Stimulated activated CD4-positive, alpha-beta T cell treated with anti-CD3 and anti-CD28 coated beads, Interleukin-2, amount 100 ng/mL, for 48 hours (primary cell): ENCODE measurements at regions not wholly inside any gene's neighbourhood (a gene's known extent, or its start where the extent isn't known, plus 50 kb on each side); places are given as distances from the start of the nearest gene placed in this dataset.
"Not testable (repeated sequence)": the region's sequence is repeated elsewhere in the genome, so short reads cannot be mapped to it uniquely, and the experiment has no call there.

ENCODE experiments used
- DNase-seq, 2 donors: peaks; one replicate each; pipeline ENCODE4 v3.0.0-alpha.2; 2020

DNA sequence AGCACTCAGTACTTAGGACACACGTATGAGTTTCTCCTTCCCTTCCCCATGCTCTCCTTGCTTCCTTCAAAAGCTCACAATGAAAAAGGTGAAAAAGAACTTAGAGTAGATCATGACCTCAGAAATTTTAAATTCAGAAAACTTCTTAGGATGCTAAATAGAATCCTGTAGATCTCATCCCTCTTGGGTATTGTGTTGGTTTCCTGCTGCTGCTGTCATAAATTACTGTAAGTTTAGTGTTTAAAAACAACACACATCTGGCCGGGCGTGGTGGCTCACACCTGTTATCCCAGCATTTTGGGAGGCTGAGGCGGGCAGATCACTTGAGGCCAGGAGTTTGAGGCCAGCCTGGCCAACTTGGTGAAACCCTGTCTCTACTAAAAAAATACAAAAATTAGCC lies 106.9 kb downstream of the SOCS6 start:
- not testable (repeated sequence) for DNase-seq

DNA sequence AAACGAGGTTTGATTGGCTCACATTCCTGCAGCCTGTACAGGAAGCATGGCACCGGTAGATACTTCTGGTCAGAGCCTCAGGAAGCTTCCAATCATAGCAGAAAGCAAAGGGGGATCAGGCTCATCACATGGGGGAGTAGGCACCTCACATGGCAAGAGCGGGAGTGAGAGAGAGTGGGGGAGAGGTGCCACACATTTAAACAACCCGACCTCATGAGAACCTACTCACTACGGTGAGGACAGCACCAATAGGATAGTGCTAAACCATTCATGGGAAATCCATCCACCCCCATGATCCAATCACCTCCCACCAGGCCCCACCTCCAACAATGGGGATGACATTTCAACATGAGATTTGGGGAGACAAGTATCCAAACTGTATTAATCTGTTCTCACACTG lies 105.8 kb downstream of the SOCS6 start:
- DNase-seq: no peak

DNA sequence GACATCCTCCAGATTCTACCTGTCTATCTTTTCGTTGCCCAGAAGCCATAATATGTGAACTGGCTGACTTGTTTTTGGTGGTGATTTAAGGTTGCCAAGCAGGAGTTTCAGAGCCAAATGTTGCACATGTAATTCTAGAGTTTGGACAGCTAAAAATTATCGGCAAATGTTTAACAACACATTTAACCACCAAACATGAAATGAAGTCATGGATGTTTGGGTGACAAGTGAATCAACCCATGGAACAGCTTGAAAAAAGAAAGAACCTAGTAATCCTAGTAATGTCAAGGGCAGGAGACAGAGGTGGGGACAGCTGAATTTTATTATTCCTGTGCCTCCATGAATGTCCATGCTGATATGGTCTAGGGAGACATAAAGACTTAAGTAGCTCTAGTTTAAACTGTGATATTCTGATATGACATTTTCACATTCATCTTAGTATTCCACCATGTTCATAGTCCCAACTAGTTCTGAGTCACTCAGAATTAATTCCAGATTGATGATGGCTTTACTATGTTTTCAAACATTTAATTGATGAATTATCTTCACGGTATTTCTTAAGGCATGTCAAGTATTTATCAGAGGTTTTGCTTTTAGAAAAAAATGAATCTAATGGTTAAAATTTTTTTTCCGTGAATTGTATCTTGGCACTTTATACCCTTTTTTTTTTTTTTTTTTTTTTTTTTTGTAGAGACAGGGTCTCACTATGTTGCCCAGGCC lies 101.7 kb downstream of the SOCS6 start:
- DNase-seq: no peak

DNA sequence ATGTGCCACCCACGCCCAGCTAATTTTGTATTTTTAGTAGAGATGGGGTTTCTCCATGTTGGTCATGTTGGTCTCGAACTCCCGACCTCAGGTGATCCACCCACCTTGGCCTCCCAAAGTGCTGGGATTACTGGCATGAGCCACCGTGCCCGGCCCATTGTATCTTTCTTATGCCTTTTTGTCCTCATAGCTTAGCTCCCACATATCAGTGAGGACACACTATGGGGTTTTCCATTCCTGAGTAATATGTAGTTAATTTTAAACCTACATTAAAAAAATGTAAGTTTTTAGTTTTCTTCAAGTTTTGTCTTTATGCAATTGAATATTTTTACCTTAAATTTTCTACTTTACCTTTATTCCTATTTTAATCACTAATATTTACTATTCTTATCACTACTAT lies 100.2 kb downstream of the SOCS6 start:
- DNase-seq: not testable (repeated sequence)

DNA sequence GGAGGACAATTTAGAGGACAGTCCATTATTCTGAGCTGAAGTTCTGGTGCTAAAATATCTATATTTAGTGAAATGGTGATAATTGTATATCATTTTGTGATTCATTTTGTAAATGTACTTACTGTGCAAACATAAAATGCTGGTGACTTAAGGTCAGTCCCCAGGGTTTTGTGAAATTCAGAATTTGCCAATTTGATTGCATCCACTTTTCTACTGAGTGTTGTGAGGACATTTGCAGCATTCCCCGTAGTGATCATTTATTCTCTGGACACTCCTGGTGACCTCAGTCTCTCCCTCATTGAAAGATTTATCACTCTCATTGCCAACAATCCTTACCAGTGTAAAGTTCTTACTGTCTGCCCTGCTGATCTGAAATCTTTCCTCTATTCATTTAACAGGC lies 98.2 kb downstream of the SOCS6 start:
- DNase-seq: no peak

DNA sequence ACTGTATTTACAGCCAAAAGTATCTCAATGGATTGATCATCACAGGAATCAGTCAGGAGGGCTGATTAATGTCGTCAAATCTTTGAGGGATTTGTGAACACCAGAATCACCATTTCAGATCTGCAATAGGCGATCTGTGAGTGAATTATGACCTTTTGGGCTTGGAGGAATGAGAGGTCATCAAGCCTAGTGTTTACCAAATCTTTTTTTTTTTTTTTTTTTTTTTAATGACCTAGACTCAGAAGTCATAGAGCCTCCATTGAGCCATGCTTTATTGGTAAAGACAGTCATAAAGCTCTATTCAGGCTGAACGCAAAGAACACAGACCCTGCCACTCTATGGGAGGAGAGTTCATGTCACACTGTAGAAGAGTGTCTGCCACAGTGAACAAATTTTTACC lies 97.7 kb downstream of the SOCS6 start:
- no peak for DNase-seq

DNA sequence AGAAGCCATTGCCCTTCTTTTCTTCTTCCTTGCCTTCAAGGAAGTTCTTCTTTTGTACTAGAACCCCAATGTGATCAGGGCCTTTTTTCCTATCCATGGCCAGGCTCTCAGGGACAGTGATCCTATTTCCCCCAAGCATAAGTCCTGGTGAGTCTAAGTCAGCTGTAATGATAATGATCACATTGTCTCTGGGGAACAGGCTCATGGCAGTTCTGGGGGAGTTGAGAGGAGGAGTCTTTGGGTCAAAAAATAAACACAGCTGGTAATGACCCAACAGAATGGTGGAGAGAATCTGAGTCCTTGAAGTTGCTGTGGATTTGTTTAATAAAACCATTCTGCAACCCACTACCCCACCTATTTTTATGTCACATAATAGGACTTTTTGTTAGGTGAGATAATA lies 96.6 kb downstream of the SOCS6 start:
- no peak for DNase-seq

DNA sequence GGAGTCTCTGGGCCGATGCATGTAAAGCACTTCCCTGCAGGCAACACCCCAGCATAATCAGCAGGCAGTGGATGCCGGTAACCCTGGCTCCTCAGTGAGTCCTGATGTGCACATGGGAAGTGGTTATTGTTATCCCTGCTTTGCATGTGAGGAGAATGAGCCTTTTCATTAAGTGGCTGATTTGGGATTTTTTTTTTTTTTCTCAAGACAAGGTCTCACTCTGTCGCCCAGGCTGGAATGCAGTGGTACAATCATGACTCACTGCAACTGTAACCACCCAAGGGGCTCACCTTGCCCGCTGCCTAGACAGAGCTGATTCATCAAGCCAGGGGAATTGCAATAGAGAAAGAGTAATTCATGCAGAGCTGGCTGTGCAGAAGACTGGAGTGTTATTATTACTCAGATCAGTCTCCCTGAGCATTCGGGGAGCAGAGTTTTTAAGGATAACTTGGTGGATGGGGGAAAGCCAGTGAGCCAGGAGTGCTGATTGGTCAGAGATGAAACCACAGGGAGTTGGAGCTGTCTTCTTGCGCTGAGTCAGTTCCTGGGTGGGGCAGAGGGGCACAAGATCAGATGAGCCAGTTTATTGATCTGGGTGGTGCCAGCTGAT lies 95.4 kb downstream of the SOCS6 start:
- no peak for DNase-seq

DNA sequence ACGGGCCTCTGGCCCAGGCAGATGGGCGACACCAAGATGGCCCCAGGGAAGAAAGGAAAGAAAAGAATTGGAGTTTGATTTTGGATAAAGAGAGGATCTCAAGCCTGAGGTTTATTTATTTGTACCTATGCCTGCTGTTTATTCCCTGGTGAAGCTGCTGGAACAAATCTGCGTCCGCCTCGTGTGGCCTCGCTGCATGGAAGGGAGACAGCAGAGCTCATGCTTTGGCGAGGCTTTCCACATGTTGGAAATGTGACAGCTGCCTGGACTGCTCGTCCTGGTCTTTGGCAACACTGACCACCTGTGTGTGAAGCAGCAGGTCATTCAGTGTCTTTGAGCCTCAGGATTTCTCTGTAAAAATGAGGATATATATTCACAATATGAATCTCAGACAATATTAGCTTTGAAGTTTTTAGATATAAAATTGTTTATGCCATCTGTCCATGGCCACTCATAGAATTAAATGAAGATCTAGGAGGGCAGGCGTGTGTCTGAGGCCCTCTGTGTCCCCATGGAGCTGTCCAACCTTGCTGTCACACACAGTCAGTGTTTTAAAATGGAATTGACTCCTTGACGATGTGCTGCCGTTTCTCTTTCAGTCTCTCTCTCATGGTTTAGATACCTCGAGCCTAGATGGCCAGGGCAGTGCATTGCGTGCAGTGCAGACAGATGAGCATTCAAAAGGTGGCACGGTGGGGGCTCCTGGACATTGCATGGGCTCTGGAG lies 94.3 kb downstream of the SOCS6 start:
- DNase-seq: no peak

DNA sequence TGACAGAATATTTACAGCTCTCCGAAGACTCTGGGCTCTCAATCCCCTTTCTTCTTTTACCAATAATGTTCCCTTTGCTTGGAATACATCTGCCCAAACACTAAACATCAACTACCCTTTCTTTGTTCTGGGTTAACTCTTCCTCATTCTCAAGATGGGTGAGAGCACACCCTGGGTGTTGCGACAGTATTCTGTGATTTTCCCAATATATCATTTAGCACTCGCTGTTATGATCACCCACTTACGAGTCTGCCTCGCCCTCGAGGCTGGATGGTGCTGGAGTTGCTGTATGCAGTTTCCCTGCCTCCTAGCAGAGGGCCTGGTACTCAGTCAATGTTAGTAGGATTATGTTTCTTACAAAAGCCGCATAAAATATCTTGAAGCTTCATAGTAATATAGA lies 93.2 kb downstream of the SOCS6 start:
- no peak for DNase-seq

DNA sequence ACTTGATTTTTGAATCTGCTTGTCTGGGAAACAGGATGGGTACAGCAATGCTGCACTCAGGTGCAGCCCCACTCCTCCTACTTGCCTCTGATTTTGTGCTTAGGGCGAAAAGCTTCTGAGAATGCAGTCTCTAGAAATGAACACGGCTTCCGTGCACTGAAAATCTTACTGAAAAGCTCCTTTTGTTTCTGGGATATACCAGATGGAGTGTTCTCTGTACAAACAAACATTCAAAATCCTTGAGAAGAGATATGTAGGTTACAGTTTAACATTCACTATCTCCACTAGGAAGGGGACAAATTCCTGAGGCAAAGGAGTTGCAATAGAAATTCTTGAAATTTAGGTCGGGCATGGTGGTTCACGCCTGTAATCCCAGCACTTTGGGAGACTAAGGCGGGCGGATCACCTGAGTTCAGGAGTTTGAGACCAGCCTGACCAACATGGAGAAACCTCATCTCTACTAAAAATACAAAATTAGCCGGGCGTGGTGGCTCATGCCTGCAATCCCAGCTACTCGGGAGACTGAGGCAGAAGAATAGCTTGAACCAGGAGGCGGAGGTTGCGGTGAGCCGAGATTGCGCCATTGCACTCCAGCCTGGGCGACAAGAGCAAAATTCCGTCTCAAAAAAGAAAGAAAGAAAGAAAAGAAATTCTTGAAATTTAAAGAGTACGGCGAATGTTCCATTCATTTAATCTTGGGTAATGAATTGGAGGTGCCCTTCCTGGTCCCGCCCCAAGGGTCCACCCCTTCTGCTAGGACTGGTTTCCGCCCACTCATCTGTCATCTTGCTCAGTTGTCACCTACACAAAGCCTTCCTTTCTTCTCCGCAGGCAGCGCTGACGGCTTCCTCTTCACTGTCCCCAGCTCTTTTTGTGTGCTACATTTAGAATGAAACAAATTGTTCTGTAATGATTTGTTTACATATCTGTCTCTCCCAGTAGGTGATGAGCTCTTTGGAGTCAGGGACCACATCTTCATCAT lies 92.4 kb downstream of the SOCS6 start:
- DNase-seq: no peak
